ENCODE measurements at regions not wholly inside any gene's neighbourhood (a gene's known extent, or its start where the extent isn't known, plus 50 kb on each side); places are given as distances from the start of the nearest gene placed in this dataset.

GRCh38 chr13:38618336-38618735, 68.5 kb upstream of the FREM2 start:
- no peak for DNase-seq

DNA sequence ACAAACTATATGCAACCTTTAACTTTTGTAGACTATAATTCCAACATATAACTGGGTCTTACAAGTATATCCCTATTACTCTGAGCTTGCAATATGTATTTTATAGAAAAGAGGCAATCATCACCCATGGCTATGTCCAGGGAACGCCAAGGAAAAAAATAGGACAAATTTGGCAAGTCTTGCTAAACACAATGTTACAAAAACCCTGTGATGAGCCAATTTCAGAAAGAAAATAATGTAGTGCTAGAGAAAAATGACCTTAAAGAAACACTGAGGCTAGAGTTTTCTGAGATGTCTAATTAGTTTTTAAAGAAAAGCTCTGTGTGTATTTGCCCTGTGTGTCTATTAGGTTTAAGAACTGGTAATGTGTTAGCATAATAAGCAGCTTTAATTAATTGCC, 68.0 kb upstream of the FREM2 start:
- no peak for DNase-seq

- DNase-seq = no peak
These were observed 66.0 kb upstream of the FREM2 start for GRCh38 chr13:38620876-38621275.

DNA sequence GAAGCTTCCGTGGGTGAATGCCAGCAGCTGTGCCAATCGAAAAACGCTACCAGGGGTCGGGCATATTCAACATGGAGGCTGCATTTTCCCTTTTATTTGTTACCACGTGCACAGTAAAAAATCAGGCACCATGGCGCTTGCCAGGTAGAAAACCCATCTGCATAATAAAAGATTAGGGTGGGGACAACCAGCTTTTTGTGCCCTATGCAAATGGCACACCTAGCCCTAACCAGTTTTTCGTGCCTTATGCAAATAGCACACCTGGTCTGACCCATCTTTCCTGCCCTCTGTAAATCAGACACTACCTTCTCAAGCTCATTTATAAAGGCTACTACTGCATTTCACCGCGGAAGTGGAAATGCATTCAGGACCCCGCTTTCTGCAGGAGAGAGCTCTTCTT, 62.1 kb upstream of the FREM2 start:
- no peak for DNase-seq

- no peak for DNase-seq
These were observed 58.3 kb upstream of the FREM2 start for GRCh38 chr13:38628554-38628953.

DNA sequence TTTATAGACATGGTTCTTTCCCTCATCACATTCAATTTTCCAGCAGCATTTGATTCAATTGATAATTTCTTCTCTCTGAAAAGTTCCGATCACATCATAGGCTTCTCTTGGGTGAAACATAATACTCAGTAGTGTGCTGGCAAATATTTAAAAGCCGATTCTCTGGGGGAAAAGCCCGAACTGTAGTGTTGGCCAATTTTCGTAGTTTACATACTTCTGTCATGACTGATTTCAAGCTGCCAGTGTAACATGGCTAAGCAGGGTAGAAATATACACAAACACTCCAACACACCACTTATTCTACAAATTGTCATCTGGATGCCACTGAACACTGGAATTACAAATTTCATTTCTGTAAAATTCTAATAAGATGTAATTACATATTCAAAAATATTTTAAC, 56.1 kb upstream of the FREM2 start:
- DNase-seq = no peak

DNA sequence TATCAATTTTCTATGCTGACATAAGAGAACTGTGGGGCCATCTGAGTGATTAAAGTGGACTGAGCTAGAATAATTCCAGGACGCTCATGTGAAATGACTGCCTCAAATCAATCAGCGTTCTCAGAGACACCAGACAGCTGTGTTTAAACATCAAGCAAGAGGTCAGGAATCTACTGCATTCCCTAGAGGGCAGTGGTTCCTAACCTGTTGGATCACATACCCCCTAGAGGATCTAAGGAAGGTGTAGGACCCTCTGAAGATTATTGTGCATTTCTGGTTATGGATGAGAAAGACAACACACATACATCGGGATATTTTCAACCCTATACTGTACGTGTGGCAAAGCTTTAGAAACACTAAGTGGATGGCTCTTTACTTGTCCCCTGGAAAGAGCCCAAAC, 51.8 kb upstream of the FREM2 start:
- no peak for DNase-seq

DNA sequence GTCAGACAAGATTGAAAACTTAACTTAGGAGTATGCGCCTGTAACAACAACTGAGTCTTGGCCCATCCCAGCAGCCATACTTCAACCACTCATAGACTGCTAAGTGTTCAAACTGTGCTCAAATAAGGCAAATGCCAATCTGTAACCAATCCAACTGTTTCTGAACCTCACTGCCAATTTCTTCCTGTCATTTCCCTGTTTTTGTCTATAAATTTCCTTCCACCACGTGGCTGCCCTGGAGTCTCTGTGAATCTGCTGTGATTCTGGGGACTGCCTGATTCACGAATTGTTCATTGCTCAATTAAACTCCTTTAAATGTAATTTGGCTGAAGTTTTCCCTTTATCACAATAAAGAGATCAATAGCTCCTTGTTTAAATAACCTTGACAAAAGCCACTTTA, 50.8 kb upstream of the FREM2 start:
- peak; percentile 51 for DNase-seq

GRCh38 chr13:38636761-38637160, 50.1 kb upstream of the FREM2 start:
- DNase-seq = peak; percentile 75

Measured in NCI-H1105 treated with DMSO at 0.1 percent for 48 hours (cell line).